GM18858 (cell line): ENCODE measurements at regions not wholly inside any gene's neighbourhood (a gene's known extent, or its start where the extent isn't known, plus 50 kb on each side); places are given as distances from the start of the nearest gene placed in this dataset.
"Not testable (repeated sequence)": the region's sequence is repeated elsewhere in the genome, so short reads cannot be mapped to it uniquely, and the experiment has no call there.

Experiments used
- ATAC-seq: cut with Tn5 transposase; IDR thresholded peaks from one replicate; pipeline ENCODE4 v1.9.1; 2021; ENCODE audit not compliant: unreplicated experiment

- no peak for ATAC-seq
Observed at GRCh38 chr2:221775096-221775495, 203.0 kb upstream of the EPHA4 start.

- ATAC-seq = no peak
Observed at GRCh38 chr2:221774136-221774535, 202.0 kb upstream of the EPHA4 start.

GRCh38 chr2:221771297-221771696 lies 199.2 kb upstream of the EPHA4 start:
- ATAC-seq = no peak

GRCh38 chr2:221767106-221768012 lies 195.3 kb upstream of the EPHA4 start:
- ATAC-seq = no peak

- no peak for ATAC-seq
Observed at GRCh38 chr2:221762496-221762895, 190.4 kb upstream of the EPHA4 start.

- ATAC-seq = no peak
Observed at GRCh38 chr2:221761260-221761659, 189.2 kb upstream of the EPHA4 start.

- ATAC-seq = no peak
Observed at GRCh38 chr2:221758076-221758475, 186.0 kb upstream of the EPHA4 start.

- ATAC-seq = no peak
Observed at GRCh38 chr2:221753401-221753800, 181.3 kb upstream of the EPHA4 start.

- ATAC-seq = no peak
Observed at GRCh38 chr2:221752781-221753180, 180.7 kb upstream of the EPHA4 start.

GRCh38 chr2:221750316-221750715 lies 178.2 kb upstream of the EPHA4 start:
- no peak for ATAC-seq

GRCh38 chr2:221747289-221747972 lies 175.3 kb upstream of the EPHA4 start:
- peak; percentile 49 for ATAC-seq

- ATAC-seq = no peak
Observed at GRCh38 chr2:221741496-221742211, 169.6 kb upstream of the EPHA4 start.

GRCh38 chr2:221731432-221732145 lies 159.5 kb upstream of the EPHA4 start:
- peak; percentile 56 for ATAC-seq

GRCh38 chr2:221726894-221727513 lies 154.9 kb upstream of the EPHA4 start:
- ATAC-seq = no peak

- ATAC-seq = no peak
Observed at GRCh38 chr2:221724631-221725203, 152.6 kb upstream of the EPHA4 start.

GRCh38 chr2:221724117-221724516 lies 152.0 kb upstream of the EPHA4 start:
- not testable (repeated sequence) for ATAC-seq

GRCh38 chr2:221716426-221717303 lies 144.6 kb upstream of the EPHA4 start:
- no peak for ATAC-seq

GRCh38 chr2:221715523-221716247 lies 143.6 kb upstream of the EPHA4 start:
- no peak for ATAC-seq

GRCh38 chr2:221710744-221711143 lies 138.6 kb upstream of the EPHA4 start:
- ATAC-seq = no peak
